ENCODE measurements at regions not wholly inside any gene's neighbourhood (a gene's known extent, or its start where the extent isn't known, plus 50 kb on each side); places are given as distances from the start of the nearest gene placed in this dataset.

GRCh38 chr6:121868206-121868605 is 432.8 kb downstream of the GJA1 start:
- TF ChIP-seq CTCF (IDR thresholded peaks at IDR 0.05; ENCODE audit: borderline replicate concordance, insufficient read depth, low read depth, low read length) = no peak
- H3K4me3 ChIP-seq (ENCODE audit: low read depth, low read length) = no peak overlapping the region

- no peak overlapping the region for H3K4me3 ChIP-seq (ENCODE audit: low read depth, low read length)
- TF ChIP-seq CTCF (IDR thresholded peaks at IDR 0.05; ENCODE audit: borderline replicate concordance, insufficient read depth, low read depth, low read length) = no peak
Observed at GRCh38 chr6:121873595-121873994, 438.1 kb downstream of the GJA1 start.

- H3K4me3 ChIP-seq (ENCODE audit: low read depth, low read length) = no peak overlapping the region
- no peak for TF ChIP-seq CTCF (IDR thresholded peaks at IDR 0.05; ENCODE audit: borderline replicate concordance, insufficient read depth, low read depth, low read length)
Observed at GRCh38 chr6:121876721-121877120, 441.3 kb downstream of the GJA1 start.

GRCh38 chr6:121879149-121879548 is 443.7 kb downstream of the GJA1 start:
- no peak overlapping the region for H3K4me3 ChIP-seq (ENCODE audit: low read depth, low read length)
- no peak for TF ChIP-seq CTCF (IDR thresholded peaks at IDR 0.05; ENCODE audit: borderline replicate concordance, insufficient read depth, low read depth, low read length)

- TF ChIP-seq CTCF (IDR thresholded peaks at IDR 0.05; ENCODE audit: borderline replicate concordance, insufficient read depth, low read depth, low read length) = no peak
- no peak overlapping the region for H3K4me3 ChIP-seq (ENCODE audit: low read depth, low read length)
Observed at GRCh38 chr6:121880831-121881230, 445.4 kb downstream of the GJA1 start.

- no peak overlapping the region for H3K4me3 ChIP-seq (ENCODE audit: low read depth, low read length)
- TF ChIP-seq CTCF (IDR thresholded peaks at IDR 0.05; ENCODE audit: borderline replicate concordance, insufficient read depth, low read depth, low read length) = no peak
Observed at GRCh38 chr6:121881974-121882667, 446.7 kb downstream of the GJA1 start.

- H3K4me3 ChIP-seq (ENCODE audit: low read depth, low read length) = no peak overlapping the region
Observed at GRCh38 chr6:121884091-121884490, 448.6 kb downstream of the GJA1 start.

More at GRCh38 chr6:121884091-121884490, 448.6 kb downstream of the GJA1 start:
- no peak for TF ChIP-seq CTCF (IDR thresholded peaks at IDR 0.05; ENCODE audit: borderline replicate concordance, insufficient read depth, low read depth, low read length)
